Fibroblast of pulmonary artery (primary cell): ENCODE measurements at regions not wholly inside any gene's neighbourhood (a gene's known extent, or its start where the extent isn't known, plus 50 kb on each side); places are given as distances from the start of the nearest gene placed in this dataset.

Experiments
- DNase-seq: peaks from one replicate; pipeline ENCODE4 v3.0.0-alpha.2; 2010; ENCODE audit warnings: low read depth
- H3K4me3 ChIP-seq: replicated peaks from 2 replicates; pipeline ENCODE4 v1.5.1; 2011; ENCODE audit warnings: low read depth, mild to moderate bottlenecking, control low read depth, low read length, moderate library complexity
- CTCF ChIP-seq: IDR thresholded peaks from 2 replicates; pipeline ENCODE4 v1.5.1; 2011; ENCODE audit warnings: mild to moderate bottlenecking, control low read depth, low read length, inconsistent platforms; ENCODE audit errors: missing control alignments

DNA sequence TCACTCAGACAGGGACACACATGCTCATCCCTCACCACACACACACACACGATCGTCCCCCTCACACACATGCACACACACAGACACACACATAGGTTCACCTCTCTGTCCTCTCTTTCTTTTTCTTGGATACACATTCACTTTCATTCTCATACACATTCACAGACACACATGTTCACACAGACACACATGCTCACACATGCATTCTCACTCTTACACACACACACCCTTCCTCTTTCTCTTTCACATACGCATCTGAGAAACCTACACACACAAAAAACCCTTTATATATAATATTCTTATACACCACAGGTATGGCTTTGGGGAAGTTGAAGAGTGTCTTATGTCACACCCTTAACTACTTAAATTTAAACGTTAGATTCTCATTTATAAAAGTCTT is 248.6 kb upstream of the RUNX1 start:
- H3K4me3 ChIP-seq: no peak overlapping the region
- TF ChIP-seq CTCF: no peak
- DNase-seq: no peak

DNA sequence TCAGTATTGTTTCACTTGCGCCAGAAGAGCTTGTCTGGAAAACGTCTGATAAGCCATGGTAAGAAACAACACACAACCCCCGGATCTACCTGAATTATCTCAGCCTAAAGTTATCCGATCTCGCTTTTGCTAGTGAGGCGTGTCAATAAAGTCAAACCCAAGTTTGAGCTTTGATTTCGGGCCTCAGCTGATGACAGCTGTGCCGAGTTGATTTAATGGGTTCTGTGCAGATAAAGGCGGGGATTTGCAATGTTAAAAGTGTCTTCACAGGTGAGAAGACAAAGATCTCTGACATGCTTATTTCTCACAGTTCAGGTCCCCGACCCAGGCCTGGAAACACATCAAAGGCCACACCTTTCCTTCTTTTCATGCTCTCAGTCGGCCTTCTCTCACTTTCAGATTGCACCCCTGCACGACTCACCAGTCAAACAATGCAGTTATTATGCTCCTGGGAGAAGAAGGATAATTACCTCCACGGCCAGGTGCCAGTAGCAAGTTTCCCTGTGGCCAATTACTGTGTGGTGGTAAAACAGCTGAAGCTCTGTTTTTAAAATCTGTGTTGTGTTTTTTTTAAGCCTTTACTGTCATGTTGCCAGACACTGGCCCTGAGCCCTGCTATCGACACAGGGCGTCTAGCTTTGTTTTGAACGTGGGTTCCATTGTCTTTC is 245.3 kb upstream of the RUNX1 start:
- DNase-seq: peak; percentile 36
- no peak for TF ChIP-seq CTCF
- no peak overlapping the region for H3K4me3 ChIP-seq

- H3K4me3 ChIP-seq: no peak overlapping the region
- TF ChIP-seq CTCF: no peak
- DNase-seq: no peak
Observed at GRCh38 chr21:35291973-35292627, 243.0 kb upstream of the RUNX1 start.

DNA sequence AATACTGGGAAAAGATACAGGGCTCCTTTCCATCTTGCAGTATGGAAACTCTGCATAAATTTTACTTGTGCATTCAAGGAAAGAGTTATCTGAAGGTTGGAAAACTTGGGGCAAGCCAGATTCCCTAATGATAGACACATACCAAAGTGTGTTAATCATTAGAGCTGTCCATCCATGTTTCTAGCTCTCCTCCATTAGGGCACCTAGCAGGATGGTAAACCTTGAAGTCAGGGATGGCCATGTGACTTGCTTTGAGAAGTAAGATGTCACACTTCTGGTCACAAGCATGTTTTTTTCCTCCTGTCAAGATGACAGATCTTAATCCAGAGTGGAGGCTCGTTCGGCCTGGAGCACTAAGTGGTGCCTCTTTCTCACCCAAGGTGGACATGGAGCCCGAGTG is 241.9 kb upstream of the RUNX1 start:
- no peak for DNase-seq
- H3K4me3 ChIP-seq: no peak overlapping the region
- TF ChIP-seq CTCF: no peak

GRCh38 chr21:35288238-35288637 is 239.1 kb upstream of the RUNX1 start:
- TF ChIP-seq CTCF: no peak
- DNase-seq: no peak
- H3K4me3 ChIP-seq: no peak overlapping the region

DNA sequence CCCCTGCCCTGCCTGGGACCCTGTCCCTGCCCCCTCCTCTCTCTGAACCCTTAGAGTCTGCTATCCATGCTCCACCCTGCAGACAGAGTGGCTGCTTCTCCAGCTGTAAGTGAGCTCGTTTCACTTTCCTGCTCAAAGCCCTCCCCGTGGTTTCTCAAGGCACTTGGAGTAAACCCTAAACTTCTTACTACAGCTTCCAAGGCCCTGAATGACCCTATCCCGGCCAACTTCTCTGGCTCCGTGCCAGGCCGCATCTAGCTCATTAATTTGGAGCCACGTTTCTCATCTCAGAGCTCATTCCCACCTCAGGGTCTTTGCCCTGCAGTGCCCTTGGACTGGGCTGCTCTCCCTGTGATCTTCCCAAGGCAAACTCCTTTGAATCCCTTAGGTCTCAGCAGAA is 235.1 kb upstream of the RUNX1 start:
- no peak for TF ChIP-seq CTCF
- DNase-seq: no peak
- H3K4me3 ChIP-seq: no peak overlapping the region

- TF ChIP-seq CTCF: no peak
- DNase-seq: no peak
- no peak overlapping the region for H3K4me3 ChIP-seq
Observed at GRCh38 chr21:35282944-35283343, 233.8 kb upstream of the RUNX1 start.
